NCI-H2107 treated with DMSO at 0.1 percent for 48 hours (cell line): ENCODE measurements at regions not wholly inside any gene's neighbourhood (a gene's known extent, or its start where the extent isn't known, plus 50 kb on each side); places are given as distances from the start of the nearest gene placed in this dataset.

Source experiments
- DNase-seq: peaks from one replicate; lab custom pipeline; 2025; ENCODE audit not compliant: unreplicated experiment; lab: John Stamatoyannopoulos, UW

- no peak for DNase-seq
Observed at GRCh38 chr11:134545521-134545920, 133.5 kb upstream of the B3GAT1 start.

DNA sequence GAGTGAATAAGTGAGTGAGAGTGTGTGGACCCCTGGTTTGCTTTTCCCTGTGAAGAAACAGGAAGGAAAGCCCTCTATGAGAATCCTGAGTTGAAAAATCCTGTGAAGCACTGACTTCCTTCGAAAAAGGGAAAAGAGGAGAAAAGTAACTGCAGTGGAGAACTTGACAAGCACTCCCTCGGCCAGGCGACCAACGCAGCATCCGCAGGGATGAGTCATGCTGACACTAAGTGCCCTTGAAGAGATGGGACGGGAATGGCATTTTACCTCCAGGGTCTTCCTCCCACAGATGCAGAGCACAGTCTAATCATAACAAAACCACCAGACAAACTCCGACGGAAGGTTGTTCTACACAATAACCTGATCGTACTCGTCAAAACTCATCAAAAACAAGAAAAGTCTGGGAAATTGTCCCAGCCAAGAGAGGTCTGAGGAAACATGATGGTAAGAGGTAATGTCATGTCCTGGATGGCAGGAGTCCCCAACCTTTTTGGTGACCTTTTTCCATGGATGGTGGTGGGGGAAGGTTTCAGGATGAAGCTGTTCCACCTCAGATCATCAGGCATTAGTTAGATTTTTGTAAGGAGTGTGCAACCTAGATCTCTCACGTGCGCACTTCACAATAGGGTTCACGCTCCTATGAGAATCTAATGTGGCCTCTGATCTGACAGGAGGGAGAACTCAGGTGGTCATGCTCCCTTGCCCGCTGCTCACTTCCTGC, 132.2 kb upstream of the B3GAT1 start:
- no peak for DNase-seq

DNA sequence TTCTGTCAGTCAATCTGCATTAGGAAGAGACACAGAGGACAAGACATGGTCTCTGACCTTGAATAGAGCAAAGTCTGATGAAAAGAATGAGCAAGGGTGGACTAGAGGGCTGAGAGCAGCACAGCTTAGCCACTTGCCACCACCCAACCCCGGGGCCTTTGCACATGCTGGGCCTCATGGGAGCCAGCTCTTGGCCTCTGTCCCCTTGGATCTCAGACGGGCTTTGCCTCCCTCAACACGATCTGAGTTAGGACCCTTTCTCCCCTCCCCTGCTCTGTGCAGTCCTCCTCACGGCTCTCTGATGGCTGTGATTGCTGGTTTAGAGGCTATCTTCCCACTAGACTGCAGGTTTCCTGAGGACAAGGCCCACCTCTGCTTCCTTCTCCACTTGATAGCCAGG, 131.6 kb upstream of the B3GAT1 start:
- no peak for DNase-seq

GRCh38 chr11:134543241-134543640, 131.2 kb upstream of the B3GAT1 start:
- no peak for DNase-seq

DNA sequence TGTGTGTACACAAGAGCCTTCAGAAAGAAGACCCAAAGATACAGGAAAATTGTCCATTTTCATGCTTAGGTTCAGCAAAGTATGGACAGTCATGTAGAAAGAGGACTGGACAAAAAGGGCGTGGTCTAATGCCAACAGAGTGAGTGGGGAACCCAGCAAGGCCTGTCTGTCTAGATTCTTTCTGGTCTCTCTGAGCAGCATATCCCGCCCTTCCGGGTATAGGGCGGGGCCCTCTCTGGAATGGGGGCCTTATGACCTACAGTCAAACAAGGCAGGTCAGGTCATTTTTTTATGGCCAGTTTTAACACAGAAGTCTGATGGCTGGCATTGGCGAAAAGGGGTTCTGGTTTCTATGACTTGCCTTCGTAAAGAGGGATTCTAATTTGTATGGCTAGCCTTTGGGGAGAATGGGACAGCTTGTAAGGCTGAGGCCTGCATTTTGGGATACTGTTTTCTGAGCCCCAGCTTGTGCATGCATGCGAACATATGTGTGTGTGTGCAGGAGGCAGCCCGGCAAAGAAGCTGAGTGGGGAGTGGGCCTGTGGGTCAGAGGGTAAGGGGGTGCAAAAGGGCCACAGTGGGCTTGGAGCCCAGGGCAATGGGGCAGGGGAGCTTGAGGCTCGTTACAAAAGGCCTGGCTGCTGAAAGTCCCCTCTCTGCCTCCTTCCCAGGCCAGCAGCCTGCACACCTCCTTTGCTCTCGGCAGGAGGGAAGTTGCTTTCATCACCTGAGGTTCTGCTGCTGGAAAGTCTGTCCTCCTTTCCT, 130.5 kb upstream of the B3GAT1 start:
- no peak for DNase-seq

DNA sequence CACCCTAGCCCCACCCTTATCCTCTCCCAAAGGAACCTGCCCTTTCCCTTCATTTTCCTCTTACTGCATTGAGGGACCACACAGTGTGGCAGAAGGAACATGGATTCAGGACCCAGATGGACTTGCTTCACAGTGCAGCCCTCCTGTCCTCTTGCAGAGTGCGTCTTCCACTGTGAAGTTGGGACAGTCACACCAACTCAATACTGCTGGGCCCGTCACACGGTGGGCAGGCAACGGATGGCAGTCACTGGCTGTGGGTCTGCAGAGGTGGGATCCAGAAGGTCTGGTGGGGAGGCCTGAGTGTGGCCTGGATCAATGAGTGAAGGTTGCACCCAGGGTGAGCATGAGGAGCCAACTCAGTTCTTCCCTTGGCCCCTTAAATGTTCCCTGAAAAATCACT, 129.9 kb upstream of the B3GAT1 start:
- DNase-seq = no peak

- DNase-seq = no peak
Observed at GRCh38 chr11:134541355-134541754, 129.3 kb upstream of the B3GAT1 start.

DNA sequence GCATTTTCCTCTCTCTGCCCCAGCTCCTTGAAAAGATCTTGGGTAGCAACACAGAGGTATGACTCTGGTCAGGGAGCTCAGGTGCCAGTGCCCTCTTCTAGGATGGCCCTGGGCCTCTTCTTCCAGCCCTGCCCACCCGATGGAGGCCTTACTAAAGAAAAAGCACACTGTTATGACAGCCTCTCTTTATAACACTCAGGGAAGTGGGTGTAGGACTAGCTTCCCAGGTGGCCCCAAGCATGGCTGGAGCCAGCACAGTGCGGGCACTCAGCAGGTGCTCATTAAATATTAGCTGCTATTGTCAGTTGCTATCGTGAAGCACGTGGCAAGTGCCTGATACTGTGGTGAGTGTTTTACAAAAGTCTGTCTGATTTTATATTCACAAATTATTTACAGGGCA, 127.2 kb upstream of the B3GAT1 start:
- no peak for DNase-seq

DNA sequence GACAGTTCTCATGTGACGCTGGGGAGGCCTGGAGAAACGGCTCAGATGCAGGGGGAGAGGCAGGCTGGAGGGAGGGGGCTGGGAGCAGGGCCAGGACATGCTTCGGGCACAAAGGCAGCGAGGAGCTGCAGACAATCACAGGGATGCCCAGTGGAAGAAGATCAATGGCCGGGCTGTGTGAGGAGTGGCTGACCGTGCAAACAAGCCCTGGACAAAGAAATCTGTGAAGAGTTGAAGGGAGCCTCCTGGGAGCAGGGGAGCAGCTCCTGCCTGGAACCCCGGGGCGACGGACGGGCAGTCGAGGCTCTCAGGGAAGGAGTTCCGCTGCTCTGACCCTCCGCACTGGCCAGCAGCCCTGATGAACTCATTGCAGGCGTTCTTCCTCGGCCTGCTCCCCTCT, 126.7 kb upstream of the B3GAT1 start:
- DNase-seq = no peak

GRCh38 chr11:134537941-134538340, 125.9 kb upstream of the B3GAT1 start:
- no peak for DNase-seq

DNA sequence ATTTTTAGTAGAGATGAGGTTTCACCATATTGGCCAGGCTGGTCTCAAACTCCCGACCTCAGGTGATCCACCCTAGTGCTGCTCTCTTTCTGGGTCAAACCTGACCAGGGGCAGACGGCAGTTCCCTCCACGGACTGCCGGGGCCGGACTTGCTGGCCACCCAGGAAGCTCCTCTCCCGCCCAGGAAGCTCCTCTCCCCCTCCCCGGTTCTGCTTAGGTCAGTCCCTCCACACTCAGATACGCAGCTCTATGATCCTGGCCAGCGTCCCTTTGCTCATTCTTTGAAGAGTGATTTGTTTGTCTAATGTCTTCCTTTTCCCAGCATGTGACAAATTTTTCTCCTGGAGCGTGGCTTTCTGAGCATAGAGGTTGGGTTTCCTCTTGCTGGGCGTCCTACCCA, 125.3 kb upstream of the B3GAT1 start:
- DNase-seq = no peak

GRCh38 chr11:134536677-134537076, 124.6 kb upstream of the B3GAT1 start:
- no peak for DNase-seq

DNA sequence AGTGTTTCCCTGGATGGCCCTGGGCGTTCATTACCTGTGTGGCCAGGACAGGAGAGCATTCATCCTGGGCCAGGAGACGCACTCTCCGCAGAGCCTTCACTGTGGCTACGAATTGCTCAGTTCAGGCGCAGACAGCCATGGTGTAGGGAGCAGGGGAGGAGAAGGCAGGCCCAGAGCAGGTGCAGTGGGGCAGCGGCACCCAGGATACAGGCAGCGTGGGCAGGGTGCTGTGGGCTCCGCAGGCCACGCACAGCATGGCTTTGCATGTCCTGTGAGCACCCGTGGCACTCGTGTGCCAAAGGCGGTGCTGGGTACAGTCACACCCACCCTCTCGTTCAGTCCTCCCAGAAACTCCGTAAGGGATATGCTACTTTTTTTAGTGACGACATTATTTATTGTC, 124.2 kb upstream of the B3GAT1 start:
- no peak for DNase-seq

DNA sequence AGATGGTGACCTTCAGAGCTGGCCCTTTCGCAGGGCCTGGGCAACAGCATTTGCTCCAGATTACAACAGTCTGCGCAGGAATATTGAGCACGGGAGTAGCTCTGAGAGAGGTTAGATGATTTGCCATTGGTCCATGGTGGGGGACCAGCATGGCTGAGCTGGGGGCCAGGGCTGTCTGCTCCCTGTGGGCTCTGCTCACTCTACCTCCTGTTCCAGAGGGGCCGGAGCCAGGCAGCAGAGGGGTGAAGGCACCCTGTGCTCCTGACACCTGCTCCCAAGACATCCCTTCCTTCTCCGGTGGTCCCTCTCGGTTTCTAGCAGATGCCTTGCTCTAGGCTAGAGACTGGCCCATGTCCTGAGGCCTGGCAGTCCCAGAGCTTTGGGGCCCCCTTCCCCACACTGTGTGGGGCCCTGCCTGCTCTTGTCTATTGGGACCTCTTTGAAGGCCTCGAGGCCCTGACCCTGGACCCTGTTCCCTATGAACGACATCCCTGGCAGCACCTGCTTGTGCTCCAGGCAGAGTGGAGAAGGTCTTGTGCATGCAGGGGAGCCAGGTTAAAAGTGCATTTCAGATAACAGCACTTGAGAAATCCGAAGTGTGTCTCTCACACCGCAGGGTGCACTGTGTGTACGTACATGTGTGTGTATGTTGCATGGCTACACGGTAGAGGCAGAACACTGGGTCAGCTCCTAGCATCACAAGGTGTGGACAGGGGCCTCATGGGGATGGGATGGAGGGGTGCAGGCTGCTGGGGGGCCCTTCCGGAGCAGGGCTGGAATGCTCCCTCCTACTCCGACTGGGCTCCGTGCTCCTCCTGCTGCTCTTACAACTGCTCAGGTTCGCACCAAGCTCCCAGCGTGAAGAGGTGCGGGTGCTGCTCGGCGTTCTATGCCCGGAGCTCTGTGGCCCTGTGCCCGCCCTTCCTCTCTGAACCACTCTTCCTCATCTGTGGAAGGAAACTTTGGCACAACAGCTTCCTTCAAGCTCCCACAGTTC, 123.3 kb upstream of the B3GAT1 start:
- DNase-seq = no peak

GRCh38 chr11:134533511-134533910, 121.5 kb upstream of the B3GAT1 start:
- no peak for DNase-seq

DNA sequence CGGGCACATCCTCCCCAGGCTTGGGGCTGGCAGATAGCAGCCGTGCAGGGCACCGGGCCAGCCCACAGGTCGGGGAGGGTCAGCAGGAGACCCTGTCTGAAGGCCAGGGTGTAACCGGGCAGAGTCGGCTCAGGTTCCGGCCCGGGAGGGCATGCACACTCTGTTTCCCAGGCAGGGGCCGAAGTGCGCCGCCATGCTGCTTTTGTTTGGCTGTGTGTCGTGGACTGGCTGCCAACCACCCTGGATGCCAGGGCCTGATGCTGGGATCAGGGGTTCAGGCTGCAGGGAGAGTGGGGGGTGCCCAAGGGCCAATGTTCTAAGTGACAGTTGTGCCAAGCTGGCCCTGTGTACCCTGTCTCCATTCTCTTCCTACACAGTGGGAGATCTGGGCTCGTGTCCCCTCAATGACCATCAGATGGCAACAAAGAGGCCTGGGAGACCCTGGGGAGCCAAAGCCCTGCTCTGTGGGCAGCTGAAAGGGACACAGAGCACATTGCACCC, 120.9 kb upstream of the B3GAT1 start:
- no peak for DNase-seq

DNA sequence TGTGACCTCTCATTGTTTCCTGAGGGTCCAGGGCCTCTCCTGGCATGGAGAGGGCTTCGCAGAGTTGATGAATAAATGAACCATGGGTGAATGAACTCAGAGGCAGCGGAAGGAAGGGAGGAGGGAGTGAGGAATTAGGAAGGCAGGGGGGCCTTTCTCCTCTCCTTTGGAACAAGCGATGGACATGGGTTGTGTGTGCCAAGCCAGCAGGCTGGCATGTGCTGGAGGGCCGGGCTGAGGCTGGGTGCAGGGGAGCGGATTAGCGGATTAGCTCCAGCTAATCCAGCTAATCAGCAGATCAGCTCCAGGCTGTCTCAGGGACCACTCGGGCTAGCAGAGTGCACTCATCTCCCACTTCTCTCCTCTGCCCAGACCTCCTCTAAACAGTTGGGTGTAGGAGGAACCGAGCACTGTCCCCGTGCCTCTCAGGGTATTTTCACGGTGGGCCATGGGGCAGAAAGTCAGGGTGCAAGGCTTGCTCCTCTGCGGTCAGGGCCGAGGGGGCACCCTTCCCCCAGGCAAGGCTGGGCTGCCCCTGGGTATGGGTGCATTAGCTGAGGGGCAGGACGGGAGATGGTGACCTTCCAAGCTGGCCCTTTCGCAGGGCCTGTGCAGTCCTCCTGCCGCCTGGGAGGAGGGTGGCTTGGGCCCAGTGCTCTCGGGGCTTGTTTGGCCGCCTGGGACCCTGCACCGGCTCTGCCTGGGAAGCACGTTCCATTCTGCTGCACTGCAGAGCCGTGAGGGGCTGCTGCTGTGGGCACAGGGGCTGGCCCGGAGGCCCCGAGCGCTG, 120.3 kb upstream of the B3GAT1 start:
- no peak for DNase-seq

GRCh38 chr11:134531327-134532130, 119.5 kb upstream of the B3GAT1 start:
- DNase-seq = no peak

DNA sequence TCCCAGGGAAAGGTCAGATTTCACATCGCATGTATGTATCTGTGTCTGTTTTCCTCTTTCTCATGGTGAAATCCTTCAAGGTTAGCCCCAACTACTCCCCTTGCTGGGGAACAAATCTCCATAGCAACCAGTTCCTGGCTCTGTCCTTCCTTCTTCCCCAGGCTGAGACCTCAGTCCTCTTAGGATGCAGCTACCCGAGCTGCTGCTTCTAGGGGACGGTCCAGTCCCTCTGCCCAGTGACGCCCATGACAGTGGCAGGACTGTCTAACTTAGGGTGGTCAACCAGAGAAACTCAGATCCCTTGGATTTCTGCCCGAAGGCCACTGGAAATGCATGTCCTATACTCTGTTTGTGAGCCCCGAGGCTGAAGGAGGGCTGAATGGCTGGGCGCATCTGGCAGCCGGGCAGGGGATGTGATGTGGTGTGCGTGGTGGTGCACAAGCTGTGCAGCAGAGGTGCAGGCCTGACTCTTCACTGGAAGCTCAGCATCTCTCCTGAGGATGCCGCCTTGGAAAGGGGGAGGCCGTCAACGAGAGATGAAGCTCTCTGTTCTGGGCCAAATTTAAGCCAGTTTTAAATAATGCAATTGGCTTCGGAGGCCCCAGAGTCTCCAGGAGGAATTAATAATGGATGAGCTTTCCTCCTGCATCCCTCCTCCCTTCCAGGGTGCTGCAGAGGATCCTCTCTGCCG, 118.7 kb upstream of the B3GAT1 start:
- no peak for DNase-seq
